Frontal cortex (tissue), 3 donors: ENCODE measurements at regions not wholly inside any gene's neighbourhood (a gene's known extent, or its start where the extent isn't known, plus 50 kb on each side); places are given as distances from the start of the nearest gene placed in this dataset.

Experiments used
- DNase-seq, 2 donors: peaks; one replicate each; pipeline ENCODE4 v3.0.0; 2012; ENCODE audit warnings: low spot score in 2 of 2
- FAIRE-seq: peaks from 2 replicates; lab custom pipeline; 2012; peaks lifted over from hg19 to GRCh38; lab: Jason Lieb, UNC
- donor health status: control.
- donor health status: control.
- donor health status: control.

DNA sequence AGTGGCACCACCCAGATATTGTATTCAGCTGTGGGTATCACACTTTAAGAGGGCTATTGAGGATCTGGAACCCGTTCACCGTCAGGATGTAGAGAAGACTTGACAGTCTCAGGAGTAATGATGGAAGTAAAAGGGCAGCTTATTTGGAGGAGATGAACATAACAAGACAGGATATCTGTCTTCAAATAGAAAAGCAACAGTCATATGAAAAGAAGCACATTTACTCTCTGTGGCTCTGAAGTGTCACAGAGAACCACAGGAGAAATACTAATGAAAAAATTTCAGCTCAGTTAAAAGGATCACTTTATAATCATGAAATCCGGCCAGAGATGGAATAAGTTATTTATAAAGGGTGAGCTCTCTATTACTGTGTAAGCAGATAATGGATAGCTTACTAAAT lies 200.8 kb downstream of the FAM76B start:
- no peak for FAIRE-seq
- DNase-seq, result no peak

DNA sequence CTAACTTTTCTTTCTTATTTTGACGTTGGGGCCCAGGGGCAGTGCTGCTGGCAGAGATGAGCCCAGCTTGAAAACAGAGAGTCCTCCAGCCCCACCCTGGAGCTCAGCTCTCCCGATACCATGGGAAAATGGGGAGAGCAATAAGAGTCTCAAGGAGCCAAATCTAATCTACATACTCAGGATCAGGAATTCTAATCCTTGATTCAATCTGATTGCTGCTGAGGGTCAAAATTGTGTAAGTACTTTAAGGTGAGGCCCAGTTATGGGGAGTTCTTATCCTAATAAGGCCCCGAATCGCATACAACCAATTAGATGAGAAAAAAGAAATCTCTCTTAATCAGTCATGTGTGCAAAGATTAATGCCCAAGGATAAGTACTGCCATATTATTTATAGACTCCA lies 202.9 kb downstream of the FAM76B start:
- FAIRE-seq (no peak), DNase-seq (no peak)

DNA sequence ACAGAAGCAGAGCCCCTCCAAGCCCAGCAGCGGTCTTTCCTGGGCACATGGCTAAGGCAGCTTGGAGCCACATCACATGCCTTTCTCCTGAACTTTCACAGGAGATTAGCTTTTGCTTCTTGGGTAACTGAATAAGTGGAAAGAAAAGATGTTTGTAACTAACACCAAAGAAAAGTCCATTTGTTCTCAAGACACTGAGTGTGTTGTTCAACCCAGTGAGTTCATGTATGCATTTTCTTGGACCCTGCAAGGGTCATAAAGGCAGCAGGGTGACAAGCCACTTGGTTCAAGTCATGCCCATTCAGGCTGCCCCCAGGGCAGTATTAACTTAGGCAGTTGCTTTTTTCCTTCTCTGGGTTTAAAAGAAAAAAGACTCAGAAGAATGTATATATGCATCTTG lies 203.4 kb downstream of the FAM76B start:
- DNase-seq (no peak), FAIRE-seq (no peak)

- FAIRE-seq, result no peak
- no peak for DNase-seq
Observed at GRCh38 chr11:95585752-95586077, 203.9 kb downstream of the FAM76B start.

DNA sequence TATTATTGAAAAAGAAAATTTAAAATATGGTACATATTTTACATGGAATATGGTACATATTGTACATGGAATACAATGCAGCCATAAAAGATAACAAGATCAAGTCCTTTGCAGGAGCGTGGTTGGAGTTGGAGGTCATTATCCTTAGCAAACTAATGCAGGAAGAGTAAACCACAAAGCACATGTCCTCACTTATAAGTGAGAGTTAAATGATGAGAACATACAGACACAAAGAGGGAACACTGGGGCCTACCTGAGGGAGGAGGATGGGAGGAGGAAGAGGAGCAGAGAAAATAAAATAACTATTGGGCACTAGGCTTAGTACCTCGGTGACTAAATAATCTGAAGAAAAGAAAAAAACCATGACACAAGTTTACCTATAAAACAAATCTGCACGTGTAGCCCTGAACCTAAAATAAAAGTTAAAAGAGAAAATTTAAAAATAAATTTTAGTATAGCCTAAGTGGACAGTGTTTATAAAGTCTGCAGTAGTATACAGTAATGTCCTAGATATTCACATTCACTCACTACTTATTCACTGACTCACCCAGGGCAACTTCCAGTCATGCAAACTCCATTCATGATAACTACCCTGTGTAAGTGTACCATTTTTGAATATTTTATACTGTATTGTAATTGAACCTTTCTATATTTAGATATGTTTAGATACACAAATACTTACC lies 204.4 kb downstream of the FAM76B start:
- DNase-seq (no peak), FAIRE-seq (no peak)

DNA sequence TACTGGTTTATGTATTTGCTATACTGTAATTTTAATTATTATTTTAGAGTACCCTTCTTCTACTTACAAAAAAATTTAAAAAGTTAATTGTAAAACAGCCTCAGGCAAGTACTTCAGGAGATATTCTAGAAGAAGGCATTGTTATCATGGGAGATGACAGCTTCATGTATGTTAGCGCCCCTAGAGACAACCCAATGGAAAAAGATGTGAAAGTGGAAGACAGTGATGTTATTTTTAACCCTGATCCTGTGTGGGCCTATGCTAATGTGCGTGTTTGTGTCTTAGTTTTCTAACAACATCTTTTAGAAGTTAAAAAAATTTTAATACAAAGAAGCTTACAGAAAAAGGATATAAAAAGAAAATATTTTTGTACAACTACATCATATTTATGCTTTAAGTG lies 205.0 kb downstream of the FAM76B start:
- no peak for FAIRE-seq
- DNase-seq, result no peak

DNA sequence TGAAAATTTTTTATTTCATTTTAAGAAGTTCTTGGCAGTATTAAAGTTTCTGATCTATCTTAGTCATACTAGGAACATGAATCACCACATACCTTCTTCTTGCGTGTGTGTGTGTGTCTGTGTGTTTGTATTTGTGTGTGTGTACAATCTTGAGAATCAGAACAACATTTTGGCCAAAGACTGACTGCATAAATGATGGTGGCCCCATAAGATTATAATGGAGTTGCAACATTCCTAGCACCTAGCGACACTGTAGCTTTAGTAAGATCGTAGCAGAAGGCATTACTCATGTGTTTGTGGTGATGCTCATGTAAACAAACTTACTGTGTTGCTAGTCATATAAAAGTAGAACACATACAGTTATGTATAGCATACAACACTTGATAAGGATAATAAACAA lies 205.4 kb downstream of the FAM76B start:
- no peak for DNase-seq
- no peak for FAIRE-seq

- DNase-seq, result no peak
- no peak for FAIRE-seq
Observed at GRCh38 chr11:95577716-95578460, 211.7 kb downstream of the FAM76B start.

DNA sequence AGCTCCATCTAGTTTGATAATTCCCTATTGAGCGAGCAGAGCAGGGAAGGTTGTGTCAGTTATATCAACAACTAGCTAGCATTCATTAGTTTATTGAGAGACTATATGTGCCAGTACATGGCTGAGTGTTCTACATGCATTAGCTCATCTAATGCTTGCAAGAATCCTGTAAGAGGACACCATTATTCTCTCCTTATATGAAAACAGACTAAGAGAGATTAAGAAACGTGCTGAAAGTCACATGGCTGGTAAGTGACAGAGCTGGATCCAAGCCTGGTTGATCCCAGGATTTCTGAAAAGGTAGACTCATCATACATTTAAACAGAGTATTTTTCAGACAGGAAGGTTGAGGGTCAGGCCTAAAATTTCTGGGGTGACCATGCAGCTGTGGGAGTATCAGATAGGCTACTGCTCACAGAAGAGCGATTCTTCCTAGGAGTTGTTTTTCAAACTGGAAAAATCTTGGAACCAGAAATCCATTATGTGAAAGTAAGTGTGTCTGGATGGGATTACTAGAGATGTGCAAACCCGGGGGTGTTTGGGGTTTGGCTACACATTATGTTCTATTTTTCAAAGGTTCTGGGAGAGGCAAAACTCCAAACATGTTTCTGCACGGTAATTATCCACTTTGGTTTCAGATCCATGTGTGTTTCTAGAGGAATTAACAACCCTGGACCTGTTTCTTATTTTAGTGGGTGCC lies 213.3 kb downstream of the FAM76B start:
- FAIRE-seq (no peak), DNase-seq (no peak)

GRCh38 chr11:95575517-95575916 lies 214.1 kb downstream of the FAM76B start:
- FAIRE-seq, result no peak
- DNase-seq, result no peak

GRCh38 chr11:95571718-95572260 lies 217.8 kb downstream of the FAM76B start:
- no peak for FAIRE-seq

DNA sequence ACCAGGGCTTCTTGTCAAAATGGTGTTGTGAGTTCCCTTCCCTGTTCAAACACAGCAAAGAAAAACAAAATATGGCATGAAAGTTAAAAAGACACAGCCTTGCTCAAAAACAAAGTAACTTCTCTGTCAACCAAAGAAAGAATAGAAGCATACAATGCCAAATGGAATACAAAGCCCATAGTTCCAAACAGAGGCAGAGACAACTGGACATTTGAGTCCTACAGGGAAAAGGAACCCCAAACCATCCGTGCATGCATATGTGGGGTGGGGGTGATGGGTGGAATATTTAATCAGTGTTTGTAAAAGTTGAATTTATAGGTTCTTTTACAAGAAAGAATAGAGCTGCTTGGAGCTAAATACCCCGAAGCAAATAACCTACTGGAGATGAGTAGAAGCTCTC lies 218.7 kb downstream of the FAM76B start:
- FAIRE-seq (no peak), DNase-seq (no peak)

More at GRCh38 chr11:95571718-95572260, 217.8 kb downstream of the FAM76B start:
- DNase-seq, result no peak

- FAIRE-seq, result no peak
- DNase-seq, result no peak
Observed at GRCh38 chr11:95569207-95569606, 220.4 kb downstream of the FAM76B start.

DNA sequence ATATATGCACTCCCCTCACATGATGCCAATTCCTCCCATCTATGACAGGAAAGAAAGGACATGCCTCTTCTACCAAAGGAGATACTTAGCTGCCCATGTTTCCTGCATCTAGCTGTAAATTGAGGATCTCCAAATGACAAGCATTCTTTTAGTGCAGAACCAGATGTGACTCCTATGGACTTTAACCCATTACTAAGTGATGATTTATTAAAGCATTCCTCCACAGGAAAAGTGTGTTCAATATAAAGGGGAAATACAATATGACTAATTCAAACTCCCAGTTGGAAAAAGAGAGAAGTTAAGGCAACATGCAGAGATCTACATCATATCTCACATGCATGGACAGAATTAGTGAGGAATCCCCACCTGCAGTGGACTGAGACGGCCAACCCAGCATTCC lies 221.3 kb downstream of the FAM76B start:
- DNase-seq (no peak), FAIRE-seq (no peak)

DNA sequence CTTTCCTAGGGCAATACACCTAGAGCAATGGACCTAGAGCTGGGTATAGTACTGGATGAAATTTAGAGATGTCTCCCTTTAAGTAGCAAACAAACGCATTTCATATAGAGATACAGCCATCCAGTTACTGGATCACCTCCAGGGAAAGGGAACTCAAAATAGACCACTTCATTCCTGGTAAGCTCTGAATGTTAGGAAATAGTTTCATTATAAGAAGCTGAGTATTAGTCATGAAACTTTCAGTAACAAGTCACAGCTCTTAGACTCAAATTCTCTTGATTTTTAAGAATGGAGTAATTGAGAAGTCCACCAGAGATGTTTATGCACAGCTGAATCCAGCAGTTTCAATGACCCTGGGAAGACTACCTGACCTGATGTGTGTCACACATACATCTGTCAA lies 221.9 kb downstream of the FAM76B start:
- no peak for DNase-seq
- no peak for FAIRE-seq

- no peak for FAIRE-seq
- no peak for DNase-seq
Observed at GRCh38 chr11:95566211-95566610, 223.4 kb downstream of the FAM76B start.

DNA sequence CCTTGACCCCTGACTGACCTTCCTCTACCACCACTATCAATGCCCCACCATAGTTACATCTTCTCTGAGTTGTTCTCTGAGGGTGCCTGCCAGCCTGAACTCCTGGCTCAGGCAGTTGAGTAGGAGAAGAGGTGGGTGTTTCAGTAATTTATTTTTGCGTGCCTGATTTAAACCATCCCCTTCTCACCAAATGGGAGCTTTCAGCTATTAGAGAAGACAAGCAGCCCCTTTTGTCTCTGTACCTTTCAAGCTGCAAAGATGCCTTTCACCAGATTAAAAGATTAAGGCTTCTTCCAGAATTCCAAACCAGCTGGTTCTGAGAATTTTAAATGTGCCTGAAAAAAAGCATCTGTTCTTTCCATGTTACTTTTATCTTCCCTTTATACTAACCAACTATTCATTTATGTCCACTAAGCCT lies 223.8 kb downstream of the FAM76B start:
- no peak for FAIRE-seq
- DNase-seq, result no peak

DNA sequence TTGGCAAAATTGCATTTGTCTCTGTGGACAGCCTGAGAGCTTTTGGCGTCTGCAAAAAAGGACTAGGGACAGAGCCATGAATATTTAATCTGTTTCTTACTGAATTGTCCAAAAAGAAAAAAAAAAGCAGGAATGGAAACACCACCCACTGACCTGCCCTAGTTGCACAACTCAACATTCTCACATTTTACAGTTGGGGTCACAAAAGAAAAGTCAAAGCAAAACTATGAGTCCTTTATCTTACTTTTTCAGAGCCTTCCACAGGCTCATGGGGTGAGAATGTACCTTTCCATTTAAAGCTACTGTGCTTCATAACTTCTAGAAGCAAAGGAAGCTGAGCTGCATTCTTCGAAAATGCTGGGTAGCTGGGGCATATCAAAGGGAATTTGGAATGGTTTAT lies 225.7 kb downstream of the FAM76B start:
- DNase-seq, result no peak
- FAIRE-seq, result no peak

- no peak for FAIRE-seq
- no peak for DNase-seq
Observed at GRCh38 chr11:95563173-95563572, 226.4 kb downstream of the FAM76B start.

DNA sequence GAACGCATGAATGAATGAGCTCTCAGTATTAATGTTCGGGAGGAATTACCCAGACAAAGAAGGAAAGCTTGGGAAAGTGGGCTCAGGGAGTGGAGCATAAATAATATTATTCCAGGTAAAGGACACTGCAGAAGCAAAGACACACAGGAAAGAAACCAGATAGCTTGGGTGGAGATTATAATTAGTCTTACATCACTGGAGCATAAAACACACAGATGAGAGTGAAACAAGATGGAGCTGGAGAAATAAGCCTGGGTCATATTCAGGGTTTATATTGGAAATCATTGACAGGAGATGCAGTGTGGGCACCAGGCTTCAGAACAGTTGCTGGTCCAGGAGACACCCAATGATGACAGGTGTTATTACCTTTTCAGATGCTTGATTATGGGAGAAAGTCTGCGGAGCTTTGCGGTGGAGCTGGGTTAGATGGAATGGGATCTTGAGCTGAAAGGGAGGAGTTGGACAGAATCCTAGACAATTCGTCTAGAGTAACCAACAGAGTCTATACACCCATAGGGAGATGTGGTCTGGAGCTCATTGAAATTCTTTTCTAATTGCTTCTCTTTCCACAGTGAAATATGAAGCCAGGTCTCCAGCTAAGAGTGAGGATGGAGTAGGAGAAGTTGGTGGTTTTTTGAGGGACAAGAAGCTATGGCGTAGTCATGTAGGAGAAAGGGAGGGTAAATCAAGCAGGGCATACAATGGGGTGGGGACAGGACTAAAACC lies 227.2 kb downstream of the FAM76B start:
- no peak for FAIRE-seq
- no peak for DNase-seq
